Endodermal cell (in vitro differentiated cells): ENCODE measurements at regions not wholly inside any gene's neighbourhood (a gene's known extent, or its start where the extent isn't known, plus 50 kb on each side); places are given as distances from the start of the nearest gene placed in this dataset.

Experiments used
- DNase-seq: peaks from one replicate; pipeline ENCODE4 v3.0.0-alpha.2; 2017
- H3K27ac ChIP-seq: 2 replicates; pipeline ENCODE4 v1.5.1; 2013; ENCODE audit warnings: mild to moderate bottlenecking, low read depth, low read length, moderate library complexity
- H3K27me3 ChIP-seq: 2 replicates; pipeline ENCODE4 v1.6.1; 2013; ENCODE audit warnings: mild to moderate bottlenecking, low read length, moderate library complexity; ENCODE audit not compliant: insufficient read depth, control insufficient read depth, poor library complexity, severe bottlenecking
- H3K36me3 ChIP-seq: 2 replicates; pipeline ENCODE4 v1.7.0; 2013; ENCODE audit warnings: mild to moderate bottlenecking, low read length, moderate library complexity; ENCODE audit not compliant: control insufficient read depth, insufficient read depth
- H3K4me1 ChIP-seq: one replicate; pipeline ENCODE4 v1.7.0; 2013; ENCODE audit warnings: low read length; ENCODE audit not compliant: control insufficient read depth, insufficient read depth
- H3K4me3 ChIP-seq: 2 replicates; pipeline ENCODE4 v1.5.1; 2013; ENCODE audit warnings: mild to moderate bottlenecking, low read length, moderate library complexity
- H3K9ac ChIP-seq: 2 replicates; pipeline ENCODE4 v1.6.1; 2013; ENCODE audit warnings: mild to moderate bottlenecking, low read length, moderate library complexity; ENCODE audit not compliant: poor library complexity, severe bottlenecking; ENCODE audit errors: extremely low read depth
- H3K9me3 ChIP-seq: 2 replicates; pipeline ENCODE4 v1.6.1; 2013; ENCODE audit warnings: mild to moderate bottlenecking, low read length, moderate library complexity; ENCODE audit not compliant: control insufficient read depth
- H3K27ac Mint-ChIP-seq: 2 replicates; pipeline ENCODE4 v1.8.0; 2020; ENCODE audit warnings: mixed read lengths
- H3K27me3 Mint-ChIP-seq: 2 replicates; pipeline ENCODE4 v1.8.0; 2021; ENCODE audit warnings: mild to moderate bottlenecking, mixed read lengths; ENCODE audit not compliant: insufficient read depth
- H3K36me3 Mint-ChIP-seq: 2 replicates; pipeline ENCODE4 v1.8.0; 2020; ENCODE audit warnings: low read depth, mixed read lengths
- H3K4me1 Mint-ChIP-seq: 2 replicates; pipeline ENCODE4 v1.8.0; 2020; ENCODE audit warnings: mixed read lengths
- H3K4me3 Mint-ChIP-seq: 2 replicates; pipeline ENCODE4 v1.8.0; 2020; ENCODE audit warnings: mild to moderate bottlenecking, moderate library complexity, mixed read lengths
- H3K9me3 Mint-ChIP-seq: 2 replicates; pipeline ENCODE4 v1.8.0; 2020; ENCODE audit warnings: mild to moderate bottlenecking, mixed read lengths
- CTCF ChIP-seq: fragments of 200-600 bp; sonication (generic); conservative IDR thresholded peaks from 2 replicates; pipeline ENCODE4 v1.5.0; 2021; ENCODE audit warnings: antibody characterized with exemption, mild to moderate bottlenecking
- WGBS, 2 experiments: methylation state at CpG; one replicate each; pipeline versions ENCODE4 v1.1.5 to v1.1.7; 2013; ENCODE audit warnings: missing lambda C conversion rate in 2 of 2, mixed read lengths in 1 of 2; ENCODE audit not compliant: insufficient coverage in 1 of 2, insufficient read length in 1 of 2; 5-methylcytosine and 5-hydroxymethylcytosine counted together

DNA sequence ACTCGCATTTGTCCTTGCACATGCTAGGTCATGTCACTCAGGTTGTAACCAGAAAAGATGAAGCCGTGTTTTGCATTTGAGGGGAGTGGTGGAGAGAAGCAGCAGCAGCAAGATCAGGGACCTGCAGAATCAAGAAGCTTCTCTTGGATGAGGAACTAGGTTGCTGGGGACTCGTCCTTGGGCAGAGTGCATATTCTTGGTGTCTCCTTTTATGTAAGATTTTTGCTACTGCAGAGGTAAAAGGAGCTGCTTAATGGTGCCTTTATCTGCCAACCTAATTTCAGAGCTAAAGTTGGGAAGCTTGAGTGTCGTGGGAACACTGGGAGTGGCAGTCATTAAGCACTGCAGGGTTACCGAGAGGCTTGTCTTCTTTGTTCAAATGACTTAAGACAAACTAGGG, 236.5 kb downstream of the MAP2K4 start:
- TF ChIP-seq CTCF, result no peak
- Histone ChIP-seq H3K36me3 (no peaks in the 10 kb centered on the region), H3K27ac (no peak overlapping the region), H3K9ac (no peak overlapping the region), H3K9me3 (peaks cover 9% of the 10 kb centered on the region), H3K4me3 (no peak overlapping the region), H3K27me3 (peaks cover 5% of the 10 kb centered on the region), H3K4me1 (peaks cover 4% of the 10 kb centered on the region)
- H3K9me3 Mint-ChIP-seq, result peaks cover 2% of the 10 kb centered on the region
- WGBS, 2 experiments, result 67 to 71% methylated on average over 4 to 5 of the region's 5 CpGs
- H3K27me3 Mint-ChIP-seq, result peaks cover 3% of the 10 kb centered on the region
- H3K27ac Mint-ChIP-seq, result no peak overlapping the region
- no peaks in the 10 kb centered on the region for H3K36me3 Mint-ChIP-seq
- no peak for DNase-seq
- peaks cover 13% of the 10 kb centered on the region for H3K4me1 Mint-ChIP-seq
- H3K4me3 Mint-ChIP-seq, result no peak overlapping the region

- WGBS, 2 experiments, result 93 to 96% methylated on average over 10 of the region's 10 CpGs
- TF ChIP-seq CTCF, result no peak
- H3K4me3 Mint-ChIP-seq, result no peak overlapping the region
- H3K4me1 Mint-ChIP-seq, result peaks cover 13% of the 10 kb centered on the region
- H3K27ac Mint-ChIP-seq, result no peak overlapping the region
- H3K27me3 ChIP-seq, result no peaks in the 10 kb centered on the region
- H3K9me3 Mint-ChIP-seq, result peaks cover 3% of the 10 kb centered on the region
- no peak overlapping the region for H3K4me3 ChIP-seq
- H3K36me3 Mint-ChIP-seq, result no peaks in the 10 kb centered on the region
- H3K9me3 ChIP-seq, result peaks cover 19% of the 10 kb centered on the region
- DNase-seq, result no peak
- H3K36me3 ChIP-seq, result no peaks in the 10 kb centered on the region
- no peaks in the 10 kb centered on the region for H3K27me3 Mint-ChIP-seq
- no peak overlapping the region for H3K9ac ChIP-seq
- peaks cover 4% of the 10 kb centered on the region for H3K4me1 ChIP-seq
- H3K27ac ChIP-seq, result no peak overlapping the region
Measured at GRCh38 chr17:12261354-12261753, 240.7 kb downstream of the MAP2K4 start.

- no peaks in the 10 kb centered on the region for H3K4me1 Mint-ChIP-seq
- TF ChIP-seq CTCF, result no peak
- no peaks in the 10 kb centered on the region for H3K36me3 ChIP-seq
- no peak overlapping the region for H3K4me3 ChIP-seq
- H3K9me3 Mint-ChIP-seq, result peaks cover 12% of the 10 kb centered on the region
- H3K4me1 ChIP-seq, result no peaks in the 10 kb centered on the region
- no peak overlapping the region for H3K9ac ChIP-seq
- H3K27ac ChIP-seq, result no peak overlapping the region
- H3K27me3 ChIP-seq, result no peaks in the 10 kb centered on the region
- H3K9me3 ChIP-seq, result peaks cover 6% of the 10 kb centered on the region
- WGBS, 2 experiments, result 86 to 88% methylated on average over 5 to 6 of the region's 6 CpGs
- no peak overlapping the region for H3K4me3 Mint-ChIP-seq
- no peak overlapping the region for H3K27ac Mint-ChIP-seq
- DNase-seq, result no peak
- H3K36me3 Mint-ChIP-seq, result no peaks in the 10 kb centered on the region
- H3K27me3 Mint-ChIP-seq, result no peaks in the 10 kb centered on the region
Measured at GRCh38 chr17:12269751-12270150, 249.1 kb downstream of the MAP2K4 start.
